Activated B cell treated with CpG ODN at 0.5 μM for 24 hours (primary cell): ENCODE measurements at regions not wholly inside any gene's neighbourhood (a gene's known extent, or its start where the extent isn't known, plus 50 kb on each side); places are given as distances from the start of the nearest gene placed in this dataset.
"Not testable (repeated sequence)": the region's sequence is repeated elsewhere in the genome, so short reads cannot be mapped to it uniquely, and the experiment has no call there.

Experiments used
- ATAC-seq: fragments of 200-7000 bp; cut with Tn5 transposase; one replicate; pipeline ENCODE4 v1.10.0; 2021; ENCODE audit warnings: low read depth, mild to moderate bottlenecking, moderate library complexity
- CTCF ChIA-PET: fragments of 350-600 bp; sonication (Branson Sonifier 250); formaldehyde crosslinking; loops from one replicate; lab custom pipeline; 2021; ENCODE audit warnings: antibody characterized with exemption; lab: Charles Lee
- POLR2A ChIA-PET: fragments of 350-600 bp; sonication (Branson Sonifier 250); formaldehyde crosslinking; loops from one replicate; lab custom pipeline; 2021; ENCODE audit warnings: antibody characterized with exemption; lab: Charles Lee
- DNase-seq: peaks from one replicate; pipeline ENCODE4 v3.0.0; 2022
- H3K27ac Mint-ChIP-seq: one replicate; pipeline ENCODE4 v1.8.0; 2020; ENCODE audit warnings: mixed read lengths
- H3K27me3 Mint-ChIP-seq: one replicate; pipeline ENCODE4 v1.8.0; 2021; ENCODE audit warnings: mixed read lengths
- H3K36me3 Mint-ChIP-seq: one replicate; pipeline ENCODE4 v1.8.0; 2021; ENCODE audit warnings: low read depth, mixed read lengths
- H3K4me1 Mint-ChIP-seq: one replicate; pipeline ENCODE4 v1.8.0; 2021; ENCODE audit warnings: mixed read lengths
- H3K4me3 Mint-ChIP-seq: one replicate; pipeline ENCODE4 v1.8.0; 2020; ENCODE audit warnings: mild to moderate bottlenecking, mixed read lengths
- H3K9me3 Mint-ChIP-seq: one replicate; pipeline ENCODE4 v1.8.0; 2020; ENCODE audit warnings: mixed read lengths
- intact Hi-C: fragments of 100-400 bp; cut with micrococcal nuclease; formaldehyde crosslinking; loops from one replicate; pipeline ENCODE4 v1.15.1; 2024

- POLR2A ChIA-PET, result not testable (repeated sequence)
Measured at GRCh38 chr1:120655394-120655793, 68.4 kb upstream of the NBPF26 start.

GRCh38 chr1:120656116-120656515 is 67.6 kb upstream of the NBPF26 start:
- H3K9me3 Mint-ChIP-seq, H3K27me3 Mint-ChIP-seq, H3K4me1 Mint-ChIP-seq, intact Hi-C loops, CTCF ChIA-PET, H3K4me3 Mint-ChIP-seq, DNase-seq, H3K27ac Mint-ChIP-seq, ATAC-seq, H3K36me3 Mint-ChIP-seq, POLR2A ChIA-PET: not testable (repeated sequence)

More at GRCh38 chr1:120655394-120655793, 68.4 kb upstream of the NBPF26 start:
- DNase-seq, intact Hi-C loops, H3K27me3 Mint-ChIP-seq, H3K9me3 Mint-ChIP-seq, ATAC-seq, H3K36me3 Mint-ChIP-seq, H3K4me1 Mint-ChIP-seq, H3K27ac Mint-ChIP-seq, CTCF ChIA-PET, H3K4me3 Mint-ChIP-seq: not testable (repeated sequence)

GRCh38 chr1:120657804-120658203 is 65.9 kb upstream of the NBPF26 start:
- H3K4me1 Mint-ChIP-seq, H3K36me3 Mint-ChIP-seq, H3K27me3 Mint-ChIP-seq, intact Hi-C loops, CTCF ChIA-PET, H3K4me3 Mint-ChIP-seq, H3K9me3 Mint-ChIP-seq, H3K27ac Mint-ChIP-seq, POLR2A ChIA-PET, DNase-seq, ATAC-seq: not testable (repeated sequence)

- CTCF ChIA-PET, intact Hi-C loops: not testable (repeated sequence)
Measured at GRCh38 chr1:120658622-120659021, 65.1 kb upstream of the NBPF26 start.

GRCh38 chr1:120659133-120659532 is 64.6 kb upstream of the NBPF26 start:
- H3K27me3 Mint-ChIP-seq, DNase-seq, POLR2A ChIA-PET, intact Hi-C loops, H3K9me3 Mint-ChIP-seq, H3K4me3 Mint-ChIP-seq, H3K4me1 Mint-ChIP-seq, H3K36me3 Mint-ChIP-seq, CTCF ChIA-PET, H3K27ac Mint-ChIP-seq, ATAC-seq: not testable (repeated sequence)

More at GRCh38 chr1:120658622-120659021, 65.1 kb upstream of the NBPF26 start:
- H3K36me3 Mint-ChIP-seq, H3K4me3 Mint-ChIP-seq, ATAC-seq, H3K27ac Mint-ChIP-seq, H3K9me3 Mint-ChIP-seq, H3K4me1 Mint-ChIP-seq, H3K27me3 Mint-ChIP-seq, DNase-seq, POLR2A ChIA-PET: not testable (repeated sequence)

- H3K9me3 Mint-ChIP-seq, H3K36me3 Mint-ChIP-seq, POLR2A ChIA-PET, ATAC-seq, DNase-seq, CTCF ChIA-PET, H3K27me3 Mint-ChIP-seq, H3K4me1 Mint-ChIP-seq, intact Hi-C loops, H3K27ac Mint-ChIP-seq: not testable (repeated sequence)
- peak overlapping the region; percentile 83 for H3K4me3 Mint-ChIP-seq
Measured at GRCh38 chr1:120664376-120665249, 59.1 kb upstream of the NBPF26 start.

- CTCF ChIA-PET, H3K9me3 Mint-ChIP-seq, intact Hi-C loops, H3K4me1 Mint-ChIP-seq, H3K36me3 Mint-ChIP-seq, DNase-seq, H3K27ac Mint-ChIP-seq, POLR2A ChIA-PET, H3K27me3 Mint-ChIP-seq: not testable (repeated sequence)
- ATAC-seq, result peak; percentile 98
- peak overlapping the region; percentile 83 for H3K4me3 Mint-ChIP-seq
Measured at GRCh38 chr1:120665250-120665577, 58.5 kb upstream of the NBPF26 start.

- H3K9me3 Mint-ChIP-seq, POLR2A ChIA-PET, H3K36me3 Mint-ChIP-seq, H3K27me3 Mint-ChIP-seq, ATAC-seq, H3K4me1 Mint-ChIP-seq, DNase-seq, H3K27ac Mint-ChIP-seq, H3K4me3 Mint-ChIP-seq, CTCF ChIA-PET, intact Hi-C loops: not testable (repeated sequence)
Measured at GRCh38 chr1:120668187-120668586, 55.6 kb upstream of the NBPF26 start.
